ENCODE measurements at regions not wholly inside any gene's neighbourhood (a gene's known extent, or its start where the extent isn't known, plus 50 kb on each side); places are given as distances from the start of the nearest gene placed in this dataset.
A peak's percentile ranks its signal among the peaks of the same experiment; 100 is the strongest.

DNA sequence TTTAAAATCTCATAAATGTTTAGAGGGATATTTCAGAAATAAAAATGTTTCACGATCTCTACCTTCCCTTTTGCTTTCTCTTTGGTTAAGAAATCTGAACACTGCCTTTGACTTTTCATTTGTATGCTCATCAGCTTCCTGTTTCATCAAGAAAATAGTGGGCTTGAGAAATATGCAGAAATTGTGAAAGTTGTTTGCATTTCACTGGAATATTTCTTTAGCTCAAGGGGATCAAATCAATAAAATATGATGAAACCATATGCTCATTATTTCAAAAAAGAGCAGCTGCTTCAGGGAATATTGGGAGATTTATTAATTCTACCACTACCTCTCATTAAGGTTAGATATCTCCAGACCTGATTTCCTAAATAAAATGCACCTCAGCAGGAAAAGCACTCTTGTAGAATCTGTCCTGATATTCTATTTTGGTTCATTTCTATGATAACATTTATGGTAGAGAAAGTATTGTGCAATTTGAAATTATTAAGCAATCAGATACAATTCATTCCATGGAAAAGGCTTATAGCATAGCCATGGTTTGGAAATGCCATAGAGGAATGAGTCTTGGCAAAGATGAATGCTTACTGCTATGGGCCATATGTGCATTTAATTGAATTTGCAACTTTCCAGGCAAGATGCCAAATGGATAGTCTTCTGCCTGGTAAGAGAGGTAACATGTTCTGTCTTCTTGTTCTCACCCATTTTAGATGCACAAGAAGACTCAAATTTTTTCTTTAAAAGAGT, 212.6 kb upstream of the SLC16A7 start:
- no peak for TF ChIP-seq ZFX (IDR thresholded peaks at IDR 0.05)
- TF ChIP-seq, protein P1, sequence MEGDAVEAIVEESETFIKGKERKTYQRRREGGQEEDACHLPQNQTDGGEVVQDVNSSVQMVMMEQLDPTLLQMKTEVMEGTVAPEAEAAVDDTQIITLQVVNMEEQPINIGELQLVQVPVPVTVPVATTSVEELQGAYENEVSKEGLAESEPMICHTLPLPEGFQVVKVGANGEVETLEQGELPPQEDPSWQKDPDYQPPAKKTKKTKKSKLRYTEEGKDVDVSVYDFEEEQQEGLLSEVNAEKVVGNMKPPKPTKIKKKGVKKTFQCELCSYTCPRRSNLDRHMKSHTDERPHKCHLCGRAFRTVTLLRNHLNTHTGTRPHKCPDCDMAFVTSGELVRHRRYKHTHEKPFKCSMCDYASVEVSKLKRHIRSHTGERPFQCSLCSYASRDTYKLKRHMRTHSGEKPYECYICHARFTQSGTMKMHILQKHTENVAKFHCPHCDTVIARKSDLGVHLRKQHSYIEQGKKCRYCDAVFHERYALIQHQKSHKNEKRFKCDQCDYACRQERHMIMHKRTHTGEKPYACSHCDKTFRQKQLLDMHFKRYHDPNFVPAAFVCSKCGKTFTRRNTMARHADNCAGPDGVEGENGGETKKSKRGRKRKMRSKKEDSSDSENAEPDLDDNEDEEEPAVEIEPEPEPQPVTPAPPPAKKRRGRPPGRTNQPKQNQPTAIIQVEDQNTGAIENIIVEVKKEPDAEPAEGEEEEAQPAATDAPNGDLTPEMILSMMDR (conservative IDR thresholded peaks at IDR 0.05) = no peak
- no peak overlapping the region for H3K27ac ChIP-seq

- no peak for TF ChIP-seq ZFX (IDR thresholded peaks at IDR 0.05)
- TF ChIP-seq, protein P1 (conservative IDR thresholded peaks at IDR 0.05) = no peak
These were observed 213.3 kb upstream of the SLC16A7 start for GRCh38 chr12:59382282-59383078.

DNA sequence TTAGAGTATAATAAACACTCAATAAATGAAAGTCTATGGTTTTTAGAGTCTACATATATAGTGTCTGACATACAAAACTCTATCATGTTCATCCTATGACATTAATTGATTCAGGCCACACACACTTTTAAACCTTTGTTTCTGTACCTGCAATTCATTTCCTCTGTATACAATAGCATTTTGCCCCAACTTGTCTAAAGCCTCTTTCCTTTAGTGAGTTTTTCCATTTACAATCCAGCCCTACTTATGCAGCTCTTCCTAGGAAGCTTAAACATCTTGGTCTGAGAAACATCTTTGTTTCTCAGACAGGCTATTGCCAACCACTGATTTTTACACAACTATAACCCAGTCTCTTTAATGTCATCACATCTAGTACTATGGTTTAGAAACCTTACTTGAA, 214.7 kb upstream of the SLC16A7 start:
- TF ChIP-seq, protein P1 (conservative IDR thresholded peaks at IDR 0.05) = no peak
- TF ChIP-seq ZFX (IDR thresholded peaks at IDR 0.05) = no peak
- H3K27ac ChIP-seq = no peak overlapping the region

More at GRCh38 chr12:59382282-59383078, 213.3 kb upstream of the SLC16A7 start:
- H3K27ac ChIP-seq = no peak overlapping the region

- H3K27ac ChIP-seq = no peak overlapping the region
- TF ChIP-seq, protein P1 (conservative IDR thresholded peaks at IDR 0.05) = no peak
- TF ChIP-seq ZFX (IDR thresholded peaks at IDR 0.05) = no peak
These were observed 220.2 kb upstream of the SLC16A7 start for GRCh38 chr12:59375633-59376032.

- TF ChIP-seq, protein P1 (conservative IDR thresholded peaks at IDR 0.05) = no peak
- no peak for TF ChIP-seq ZFX (IDR thresholded peaks at IDR 0.05)
- H3K27ac ChIP-seq = no peak overlapping the region
These were observed 221.0 kb upstream of the SLC16A7 start for GRCh38 chr12:59374783-59375182.

- H3K27ac ChIP-seq = no peak overlapping the region
- TF ChIP-seq ZFX (IDR thresholded peaks at IDR 0.05) = no peak
- TF ChIP-seq, protein P1 (conservative IDR thresholded peaks at IDR 0.05) = peak; percentile 55
These were observed 222.9 kb upstream of the SLC16A7 start for GRCh38 chr12:59372956-59373355.

DNA sequence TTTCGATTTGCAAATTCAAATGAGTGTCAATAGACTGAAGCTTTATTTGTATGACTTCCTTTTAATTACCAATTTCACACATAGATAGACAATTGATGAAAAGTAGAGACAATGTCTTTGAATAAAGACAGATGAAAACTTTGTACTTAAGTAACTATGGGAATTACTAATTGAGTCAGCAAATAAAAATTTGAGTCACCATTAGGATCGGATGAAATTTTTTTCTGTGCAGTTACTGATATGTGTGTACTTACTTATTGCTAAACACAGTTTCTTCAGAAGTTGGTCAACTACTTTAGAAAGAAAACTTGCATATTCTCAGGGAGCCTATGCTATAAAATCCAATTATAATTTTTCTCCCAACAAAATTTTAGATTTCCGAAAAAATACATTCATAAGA, 224.9 kb upstream of the SLC16A7 start:
- H3K27ac ChIP-seq = no peak overlapping the region
- TF ChIP-seq, protein P1 (conservative IDR thresholded peaks at IDR 0.05) = no peak
- TF ChIP-seq ZFX (IDR thresholded peaks at IDR 0.05) = no peak
